ENCODE measurements at regions not wholly inside any gene's neighbourhood (a gene's known extent, or its start where the extent isn't known, plus 50 kb on each side); places are given as distances from the start of the nearest gene placed in this dataset.

DNA sequence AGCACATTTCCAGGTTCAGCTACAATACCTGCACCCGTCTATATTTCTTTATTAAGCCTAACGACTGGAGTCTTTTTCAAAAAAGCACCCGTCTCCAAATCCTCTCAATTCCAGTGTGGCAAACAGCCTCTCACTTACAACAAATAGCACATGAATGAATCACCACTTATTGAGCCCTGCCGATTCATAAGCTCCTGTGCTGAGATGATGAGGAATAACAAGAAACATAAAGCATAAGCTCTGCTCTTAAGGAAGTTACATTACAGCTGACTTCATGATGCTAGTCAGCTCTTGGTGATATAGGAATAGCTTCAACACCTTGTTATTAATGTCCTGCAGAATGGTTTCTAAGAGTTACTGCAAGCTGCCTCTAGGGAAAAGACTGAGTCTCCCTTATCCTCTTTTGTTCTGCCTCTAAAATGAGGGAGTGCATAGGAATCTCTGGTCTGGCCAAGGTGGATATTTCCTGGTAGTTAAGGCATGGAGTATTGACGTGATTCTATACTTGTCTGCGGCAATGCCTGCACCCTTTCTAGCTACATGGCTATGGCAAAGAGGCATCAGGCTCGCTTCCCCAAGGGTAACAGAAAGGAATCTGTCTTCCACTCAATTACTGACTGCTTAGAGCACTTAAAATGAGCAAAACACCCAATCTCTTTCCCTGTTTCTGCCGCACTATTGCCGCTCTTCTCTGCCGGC, 195.7 kb downstream of the KLF12 start:
- TF ChIP-seq, protein P1, sequence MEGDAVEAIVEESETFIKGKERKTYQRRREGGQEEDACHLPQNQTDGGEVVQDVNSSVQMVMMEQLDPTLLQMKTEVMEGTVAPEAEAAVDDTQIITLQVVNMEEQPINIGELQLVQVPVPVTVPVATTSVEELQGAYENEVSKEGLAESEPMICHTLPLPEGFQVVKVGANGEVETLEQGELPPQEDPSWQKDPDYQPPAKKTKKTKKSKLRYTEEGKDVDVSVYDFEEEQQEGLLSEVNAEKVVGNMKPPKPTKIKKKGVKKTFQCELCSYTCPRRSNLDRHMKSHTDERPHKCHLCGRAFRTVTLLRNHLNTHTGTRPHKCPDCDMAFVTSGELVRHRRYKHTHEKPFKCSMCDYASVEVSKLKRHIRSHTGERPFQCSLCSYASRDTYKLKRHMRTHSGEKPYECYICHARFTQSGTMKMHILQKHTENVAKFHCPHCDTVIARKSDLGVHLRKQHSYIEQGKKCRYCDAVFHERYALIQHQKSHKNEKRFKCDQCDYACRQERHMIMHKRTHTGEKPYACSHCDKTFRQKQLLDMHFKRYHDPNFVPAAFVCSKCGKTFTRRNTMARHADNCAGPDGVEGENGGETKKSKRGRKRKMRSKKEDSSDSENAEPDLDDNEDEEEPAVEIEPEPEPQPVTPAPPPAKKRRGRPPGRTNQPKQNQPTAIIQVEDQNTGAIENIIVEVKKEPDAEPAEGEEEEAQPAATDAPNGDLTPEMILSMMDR (IDR thresholded peaks at IDR 0.05; ENCODE audit: insufficient read depth, low read length, poor library complexity, severe bottlenecking), result no peak
- no peaks in the 10 kb centered on the region for H3K36me3 ChIP-seq (ENCODE audit: control insufficient read depth, insufficient read depth, low read length)
- no peaks in the 10 kb centered on the region for H3K27me3 ChIP-seq (replicated peaks; ENCODE audit: control insufficient read depth, insufficient read depth, low read length)
- DNase-seq (ENCODE audit: extremely low read depth, insufficient read length), result no peak
- no peak overlapping the region for H3K4me3 ChIP-seq (replicated peaks; ENCODE audit: low read depth, low read length)

DNA sequence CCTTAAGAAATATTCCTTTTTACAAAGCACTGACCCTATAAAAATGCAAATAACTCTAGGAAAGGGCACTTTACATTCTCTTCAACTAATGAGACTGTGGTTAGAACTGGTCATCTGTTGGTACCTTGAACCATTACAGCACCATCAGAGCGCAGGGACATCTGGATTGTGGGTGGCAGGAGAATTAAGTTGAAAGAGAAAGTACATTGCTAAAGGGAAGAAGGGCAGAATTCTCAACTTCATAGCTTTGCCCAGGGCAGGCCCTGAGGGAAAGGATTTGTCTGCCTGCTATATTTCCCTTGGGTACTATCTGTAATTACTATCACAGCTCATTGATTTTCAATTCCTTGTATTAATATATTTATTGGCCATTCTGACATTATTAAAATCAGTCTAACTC, 196.8 kb downstream of the KLF12 start:
- H3K36me3 ChIP-seq (ENCODE audit: control insufficient read depth, insufficient read depth, low read length), result no peaks in the 10 kb centered on the region
- H3K4me3 ChIP-seq (replicated peaks; ENCODE audit: low read depth, low read length), result no peak overlapping the region
- H3K27me3 ChIP-seq (replicated peaks; ENCODE audit: control insufficient read depth, insufficient read depth, low read length), result no peaks in the 10 kb centered on the region
- DNase-seq (ENCODE audit: extremely low read depth, insufficient read length), result no peak
- TF ChIP-seq, protein P1 (IDR thresholded peaks at IDR 0.05; ENCODE audit: insufficient read depth, low read length, poor library complexity, severe bottlenecking), result no peak

DNA sequence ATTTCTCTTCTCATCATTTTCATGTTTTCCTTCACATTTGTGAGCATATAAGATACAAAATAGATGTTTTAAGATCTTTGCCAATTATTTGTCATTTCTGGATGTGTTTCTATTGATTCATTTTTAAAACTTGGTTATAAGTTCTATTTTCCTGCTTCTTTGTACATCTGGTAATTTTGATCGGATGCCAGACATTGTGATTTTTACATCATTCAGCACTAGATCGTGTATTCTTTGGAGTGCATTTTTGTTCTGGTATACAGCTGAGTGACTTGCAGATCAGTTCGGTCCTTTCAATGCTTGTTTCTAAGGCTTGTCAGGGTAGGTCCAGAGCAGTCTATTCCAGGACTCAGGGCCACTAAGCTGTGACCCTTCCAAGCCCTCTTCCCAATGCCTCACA, 198.2 kb downstream of the KLF12 start:
- TF ChIP-seq, protein P1 (IDR thresholded peaks at IDR 0.05; ENCODE audit: insufficient read depth, low read length, poor library complexity, severe bottlenecking), result no peak
- Histone ChIP-seq H3K4me3 (replicated peaks; ENCODE audit: low read depth, low read length) (no peak overlapping the region), H3K27me3 (replicated peaks; ENCODE audit: control insufficient read depth, insufficient read depth, low read length) (no peaks in the 10 kb centered on the region), H3K36me3 (ENCODE audit: control insufficient read depth, insufficient read depth, low read length) (no peaks in the 10 kb centered on the region)
- DNase-seq (ENCODE audit: extremely low read depth, insufficient read length), result no peak

DNA sequence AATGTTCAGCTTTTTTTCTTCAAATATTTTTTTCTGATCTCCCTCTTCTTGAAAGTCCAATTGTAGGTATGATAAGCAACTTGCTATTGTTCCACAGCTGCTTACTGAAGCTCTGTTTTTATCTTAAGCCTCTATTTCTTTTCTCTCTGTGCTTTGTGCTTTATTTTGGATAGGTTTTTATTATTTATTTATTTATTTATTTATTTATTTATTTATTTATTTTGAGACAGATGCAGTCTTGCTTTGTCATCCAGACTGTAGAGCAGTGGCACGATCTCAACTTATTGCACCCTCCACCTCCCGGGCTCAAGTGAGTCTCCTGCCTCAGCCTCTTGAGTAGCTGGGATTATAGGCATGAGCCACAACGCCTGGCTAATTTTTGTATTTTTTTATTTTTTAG, 199.4 kb downstream of the KLF12 start:
- H3K36me3 ChIP-seq (ENCODE audit: control insufficient read depth, insufficient read depth, low read length), result no peaks in the 10 kb centered on the region
- no peak overlapping the region for H3K4me3 ChIP-seq (replicated peaks; ENCODE audit: low read depth, low read length)
- TF ChIP-seq, protein P1 (IDR thresholded peaks at IDR 0.05; ENCODE audit: insufficient read depth, low read length, poor library complexity, severe bottlenecking), result no peak
- no peaks in the 10 kb centered on the region for H3K27me3 ChIP-seq (replicated peaks; ENCODE audit: control insufficient read depth, insufficient read depth, low read length)
- DNase-seq (ENCODE audit: extremely low read depth, insufficient read length), result no peak

DNA sequence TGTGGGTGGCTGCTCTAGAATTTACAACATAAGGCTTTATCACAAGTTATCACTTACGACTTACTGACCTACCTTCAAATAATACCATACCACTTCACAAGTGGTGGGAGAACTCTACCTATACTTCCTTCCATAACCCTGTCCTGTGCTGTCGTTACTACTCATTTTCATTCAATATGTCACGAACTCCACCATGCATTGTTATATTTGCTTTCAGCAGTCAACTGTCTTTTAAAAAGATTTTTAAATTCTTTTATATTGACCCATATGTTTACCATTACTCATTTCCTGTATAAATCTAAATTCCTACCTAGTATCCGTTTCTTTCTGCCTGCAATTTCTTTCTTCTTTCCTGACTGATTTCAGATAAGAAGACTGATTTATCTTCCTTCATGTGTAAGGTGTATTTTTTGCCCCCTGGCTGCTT, 200.0 kb downstream of the KLF12 start:
- DNase-seq (ENCODE audit: extremely low read depth, insufficient read length), result no peak
- Histone ChIP-seq H3K36me3 (ENCODE audit: control insufficient read depth, insufficient read depth, low read length) (no peaks in the 10 kb centered on the region; the same call in 1 of the 2 replicates), H3K4me3 (replicated peaks; ENCODE audit: low read depth, low read length) (no peak overlapping the region), H3K27me3 (replicated peaks; ENCODE audit: control insufficient read depth, insufficient read depth, low read length) (no peaks in the 10 kb centered on the region)
- TF ChIP-seq, protein P1 (IDR thresholded peaks at IDR 0.05; ENCODE audit: insufficient read depth, low read length, poor library complexity, severe bottlenecking), result no peak

DNA sequence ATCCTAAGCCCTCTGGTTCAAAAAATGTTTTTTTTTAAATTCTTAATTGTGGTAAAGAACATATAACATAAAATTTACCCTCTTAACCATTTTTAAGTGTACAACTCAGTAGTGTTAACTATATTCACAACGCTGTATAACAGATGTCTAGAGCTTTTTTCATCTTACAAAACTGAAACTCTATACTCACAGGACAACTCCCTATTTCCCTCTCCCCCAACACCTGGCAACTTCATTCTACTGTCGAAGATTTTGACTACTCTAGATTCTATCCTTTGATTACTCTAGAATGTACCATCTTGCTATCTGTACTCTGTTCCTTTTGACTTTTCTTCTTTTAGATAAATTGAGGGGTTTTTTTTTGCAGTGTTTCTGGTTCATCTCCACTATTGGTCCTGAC, 200.4 kb downstream of the KLF12 start:
- Histone ChIP-seq H3K4me3 (replicated peaks; ENCODE audit: low read depth, low read length) (no peak overlapping the region), H3K36me3 (ENCODE audit: control insufficient read depth, insufficient read depth, low read length) (no peaks in the 10 kb centered on the region; the same call in 1 of the 2 replicates), H3K27me3 (replicated peaks; ENCODE audit: control insufficient read depth, insufficient read depth, low read length) (no peaks in the 10 kb centered on the region)
- TF ChIP-seq, protein P1 (IDR thresholded peaks at IDR 0.05; ENCODE audit: insufficient read depth, low read length, poor library complexity, severe bottlenecking), result no peak
- DNase-seq (ENCODE audit: extremely low read depth, insufficient read length), result no peak
